A673 (cell line): ENCODE measurements at regions not wholly inside any gene's neighbourhood (a gene's known extent, or its start where the extent isn't known, plus 50 kb on each side); places are given as distances from the start of the nearest gene placed in this dataset.
"Not testable (repeated sequence)": the region's sequence is repeated elsewhere in the genome, so short reads cannot be mapped to it uniquely, and the experiment has no call there.

Experiments used
- BruUV-seq: library from RNA; stranded (reverse); fragments of 400-500 nt; replicated peaks from 2 replicates; lab custom pipeline; 2021; lab: Mats Ljungman, UMichigan
- CTCF ChIA-PET: fragments of 300-600 bp; sonication (Branson Sonifier 250); formaldehyde crosslinking; loops from one replicate; lab custom pipeline; 2022; ENCODE audit warnings: antibody characterized with exemption; lab: Charles Lee
- POLR2A ChIA-PET: fragments of 300-600 bp; sonication (Branson Sonifier 250); formaldehyde crosslinking; loops from one replicate; lab custom pipeline; 2022; ENCODE audit warnings: antibody characterized with exemption; ENCODE audit not compliant: low non-redundant PET; lab: Charles Lee
- DNase-seq: peaks from one replicate; pipeline ENCODE4 v3.0.0-alpha.2; 2015; ENCODE audit warnings: low spot score
- H3K27ac ChIP-seq: fragments of 200-600 bp; sonication (generic); 2 replicates; pipeline ENCODE4 v1.5.1; 2016; ENCODE audit warnings: mixed run types, low read depth, mild to moderate bottlenecking, mixed read lengths, antibody characterized with exemption, low read length; ENCODE audit not compliant: poor library complexity, severe bottlenecking
- H3K27me3 ChIP-seq: fragments of 200-600 bp; sonication (generic); replicated peaks from 2 replicates; pipeline ENCODE4 v1.6.1; 2017; ENCODE audit warnings: mixed run types, low read depth, mild to moderate bottlenecking, mixed read lengths, antibody characterized with exemption, low read length; ENCODE audit not compliant: insufficient read depth, poor library complexity
- H3K36me3 ChIP-seq: fragments of 200-600 bp; sonication (generic); 2 replicates; pipeline ENCODE4 v1.6.1; 2016; ENCODE audit warnings: mixed run types, mild to moderate bottlenecking, mixed read lengths, antibody characterized with exemption, low read length; ENCODE audit not compliant: insufficient read depth, poor library complexity, severe bottlenecking
- H3K4me1 ChIP-seq: fragments of 200-600 bp; sonication (generic); 2 replicates; pipeline ENCODE4 v1.6.1; 2017; ENCODE audit warnings: mixed run types, mild to moderate bottlenecking, mixed read lengths, antibody characterized with exemption, low read length; ENCODE audit not compliant: insufficient read depth, poor library complexity, severe bottlenecking
- H3K4me3 ChIP-seq: fragments of 200-600 bp; sonication (generic); 2 replicates; pipeline ENCODE4 v1.5.1; 2016; ENCODE audit warnings: low read depth, mixed run types, mild to moderate bottlenecking, mixed read lengths, low read length; ENCODE audit not compliant: poor library complexity, severe bottlenecking
- H3K9me3 ChIP-seq: fragments of 200-600 bp; sonication (generic); 2 replicates; pipeline ENCODE4 v1.6.1; 2016; ENCODE audit warnings: mixed run types, low read depth, mild to moderate bottlenecking, mixed read lengths, antibody characterized with exemption, low read length; ENCODE audit not compliant: poor library complexity, severe bottlenecking
- EZH2 ChIP-seq: fragments of 200-600 bp; sonication (generic); IDR thresholded peaks from 2 replicates; pipeline ENCODE4 v1.6.1; 2017; ENCODE audit warnings: borderline replicate concordance, low read depth, mild to moderate bottlenecking, mixed read lengths, antibody characterized with exemption, low read length; ENCODE audit not compliant: poor library complexity, severe bottlenecking
- intact Hi-C: fragments of 100-400 bp; cut with micrococcal nuclease; formaldehyde crosslinking; loops from one replicate; pipeline ENCODE4 v1.10.0; 2022; ENCODE audit not compliant: unreplicated experiment
- TF ChIP-seq, protein P1 (sequence below): fragments of 300-800, 200-600 bp; sonication (generic); conservative IDR thresholded peaks from 2 replicates; pipeline ENCODE4 v1.5.1; 2017; ENCODE audit warnings: low read depth, mild to moderate bottlenecking, antibody characterized with exemption, low read length, moderate library complexity, mixed read lengths

DNA sequence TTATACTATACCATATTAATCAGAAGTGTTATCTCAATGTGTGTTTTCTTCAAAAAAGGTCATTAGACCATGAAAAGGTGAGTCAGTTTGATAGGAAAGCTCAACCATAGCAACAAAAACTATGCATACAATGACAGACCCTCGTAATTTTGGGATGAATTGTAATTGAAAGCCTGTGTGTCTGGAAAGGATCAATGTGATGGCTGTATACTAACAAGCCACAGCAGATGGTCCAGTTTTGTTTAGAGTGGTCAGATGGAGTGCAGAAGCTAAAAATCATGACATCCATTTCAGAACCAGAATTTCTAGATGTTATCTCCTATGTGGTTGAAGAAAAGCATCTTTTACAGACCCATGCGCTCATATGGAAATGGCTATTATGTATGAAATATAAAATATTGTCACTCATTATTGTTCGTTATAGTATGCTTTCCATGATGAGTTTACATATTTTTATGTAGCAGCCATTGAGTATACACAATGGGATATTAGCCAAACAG, 88.3 kb upstream of the CNTNAP2 start:
- no peaks in the 10 kb centered on the region for H3K36me3 ChIP-seq
- POLR2A ChIA-PET: no interaction called here
- no peak overlapping the region for H3K4me3 ChIP-seq
- H3K4me1 ChIP-seq: no peaks in the 10 kb centered on the region
- intact Hi-C loops: no loop called here
- H3K27me3 ChIP-seq: no peaks in the 10 kb centered on the region
- TF ChIP-seq, protein P1, sequence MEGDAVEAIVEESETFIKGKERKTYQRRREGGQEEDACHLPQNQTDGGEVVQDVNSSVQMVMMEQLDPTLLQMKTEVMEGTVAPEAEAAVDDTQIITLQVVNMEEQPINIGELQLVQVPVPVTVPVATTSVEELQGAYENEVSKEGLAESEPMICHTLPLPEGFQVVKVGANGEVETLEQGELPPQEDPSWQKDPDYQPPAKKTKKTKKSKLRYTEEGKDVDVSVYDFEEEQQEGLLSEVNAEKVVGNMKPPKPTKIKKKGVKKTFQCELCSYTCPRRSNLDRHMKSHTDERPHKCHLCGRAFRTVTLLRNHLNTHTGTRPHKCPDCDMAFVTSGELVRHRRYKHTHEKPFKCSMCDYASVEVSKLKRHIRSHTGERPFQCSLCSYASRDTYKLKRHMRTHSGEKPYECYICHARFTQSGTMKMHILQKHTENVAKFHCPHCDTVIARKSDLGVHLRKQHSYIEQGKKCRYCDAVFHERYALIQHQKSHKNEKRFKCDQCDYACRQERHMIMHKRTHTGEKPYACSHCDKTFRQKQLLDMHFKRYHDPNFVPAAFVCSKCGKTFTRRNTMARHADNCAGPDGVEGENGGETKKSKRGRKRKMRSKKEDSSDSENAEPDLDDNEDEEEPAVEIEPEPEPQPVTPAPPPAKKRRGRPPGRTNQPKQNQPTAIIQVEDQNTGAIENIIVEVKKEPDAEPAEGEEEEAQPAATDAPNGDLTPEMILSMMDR: no peak
- no peak for TF ChIP-seq EZH2
- CTCF ChIA-PET: no interaction called here
- DNase-seq: no peak
- H3K9me3 ChIP-seq: peaks cover 8% of the 10 kb centered on the region
- no peak overlapping the region for H3K27ac ChIP-seq
- BruUV-seq: no TSS peak

DNA sequence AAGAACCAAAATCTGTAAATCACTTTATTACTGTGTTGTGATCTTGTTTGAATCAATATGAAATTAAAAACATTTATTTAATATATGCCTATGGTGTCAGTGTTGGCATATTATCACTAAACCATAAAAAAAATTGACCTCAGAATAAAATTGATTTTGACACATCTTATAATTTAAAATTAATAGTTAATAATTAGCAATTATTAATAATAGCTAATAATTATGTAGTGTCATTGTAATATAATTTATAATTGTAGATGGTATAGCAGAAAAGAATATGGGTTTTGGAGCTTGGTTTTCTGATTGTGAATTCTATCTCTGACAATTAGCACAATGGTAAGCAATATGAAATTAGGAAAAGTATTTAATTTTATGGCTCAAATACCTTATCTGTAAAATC, 89.4 kb upstream of the CNTNAP2 start:
- BruUV-seq: no TSS peak
- H3K27me3 ChIP-seq: no peaks in the 10 kb centered on the region
- intact Hi-C loops: no loop called here
- no peaks in the 10 kb centered on the region for H3K4me1 ChIP-seq
- no peak overlapping the region for H3K4me3 ChIP-seq
- no peaks in the 10 kb centered on the region for H3K36me3 ChIP-seq
- CTCF ChIA-PET: no interaction called here
- POLR2A ChIA-PET: no interaction called here
- no peak for DNase-seq
- TF ChIP-seq, protein P1: no peak
- TF ChIP-seq EZH2: no peak
- no peak overlapping the region for H3K27ac ChIP-seq
- peaks cover 8% of the 10 kb centered on the region for H3K9me3 ChIP-seq

DNA sequence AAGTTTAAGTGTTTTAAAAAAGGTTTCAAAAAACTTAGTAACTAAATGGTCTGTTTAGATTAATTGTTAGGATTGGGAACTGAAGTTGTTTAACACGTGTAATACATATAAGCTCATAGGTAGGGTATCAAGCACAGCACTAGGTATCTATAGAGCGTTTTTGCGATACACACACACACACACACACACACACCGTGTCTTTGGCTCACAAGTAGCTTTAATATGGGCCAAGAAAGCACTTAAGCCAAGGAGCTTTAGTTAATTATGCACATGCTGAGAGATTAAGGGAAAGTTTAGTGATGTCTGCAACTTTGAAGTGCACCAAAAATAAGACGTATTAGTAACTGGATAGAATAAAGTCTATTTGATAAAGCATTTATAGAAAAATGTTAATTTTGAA, 93.8 kb upstream of the CNTNAP2 start:
- Histone ChIP-seq H3K4me3 (no peak overlapping the region), H3K4me1 (no peaks in the 10 kb centered on the region), H3K36me3 (no peaks in the 10 kb centered on the region), H3K27ac (no peak overlapping the region), H3K27me3 (no peaks in the 10 kb centered on the region), H3K9me3 (peaks cover 11% of the 10 kb centered on the region)
- no TSS peak for BruUV-seq
- DNase-seq: peak; percentile 17
- CTCF ChIA-PET: no interaction called here
- intact Hi-C loops: no loop called here
- no peak for TF ChIP-seq EZH2
- TF ChIP-seq, protein P1: no peak
- POLR2A ChIA-PET: no interaction called here

DNA sequence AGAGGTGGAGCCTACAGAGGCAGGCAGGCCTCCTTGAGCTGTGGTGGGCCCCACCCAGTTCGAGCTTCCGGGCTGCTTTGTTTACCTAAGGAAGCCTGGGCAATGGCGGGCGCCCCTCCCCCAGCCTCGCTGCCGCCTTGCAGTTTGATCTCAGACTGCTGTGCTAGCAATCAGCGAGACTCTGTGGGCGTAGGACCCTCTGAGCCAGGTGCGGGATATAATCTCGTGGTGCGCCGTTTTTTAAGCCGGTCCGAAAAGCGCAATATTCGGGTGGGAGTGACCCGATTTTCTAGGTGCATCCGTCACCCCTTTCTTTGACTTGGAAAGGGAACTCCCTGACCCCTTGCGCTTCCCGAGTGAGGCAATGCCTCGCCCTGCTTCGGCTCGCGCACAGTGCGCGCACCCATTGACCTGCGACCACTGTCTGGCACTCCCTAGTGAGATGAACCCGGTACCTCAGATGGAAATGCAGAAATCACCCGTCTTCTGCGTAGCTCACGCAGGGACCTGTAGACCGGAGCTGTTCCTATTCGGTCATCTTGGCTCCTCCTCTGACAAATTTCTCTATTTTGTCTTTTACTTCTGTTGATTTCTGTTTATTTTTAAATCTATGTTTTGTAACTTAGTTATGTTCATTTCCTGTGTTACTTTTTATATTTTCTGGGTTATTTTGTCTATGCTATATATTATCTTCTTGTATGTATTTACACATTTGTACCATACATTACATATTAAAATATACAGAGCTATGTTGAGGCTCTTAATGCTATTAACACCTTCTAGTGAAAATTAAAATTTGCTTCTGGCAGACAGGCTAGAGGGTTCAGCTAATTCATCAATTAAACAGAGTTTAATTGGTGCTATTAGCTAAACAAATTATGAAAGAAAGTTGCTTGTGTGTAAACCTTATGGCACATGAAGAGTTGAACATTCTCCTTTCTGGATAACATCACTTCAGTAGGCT, 97.3 kb upstream of the CNTNAP2 start:
- H3K9me3 ChIP-seq, BruUV-seq, intact Hi-C loops, H3K27me3 ChIP-seq, H3K4me1 ChIP-seq, DNase-seq, H3K36me3 ChIP-seq, H3K4me3 ChIP-seq, CTCF ChIA-PET, POLR2A ChIA-PET, H3K27ac ChIP-seq: not testable (repeated sequence)

DNA sequence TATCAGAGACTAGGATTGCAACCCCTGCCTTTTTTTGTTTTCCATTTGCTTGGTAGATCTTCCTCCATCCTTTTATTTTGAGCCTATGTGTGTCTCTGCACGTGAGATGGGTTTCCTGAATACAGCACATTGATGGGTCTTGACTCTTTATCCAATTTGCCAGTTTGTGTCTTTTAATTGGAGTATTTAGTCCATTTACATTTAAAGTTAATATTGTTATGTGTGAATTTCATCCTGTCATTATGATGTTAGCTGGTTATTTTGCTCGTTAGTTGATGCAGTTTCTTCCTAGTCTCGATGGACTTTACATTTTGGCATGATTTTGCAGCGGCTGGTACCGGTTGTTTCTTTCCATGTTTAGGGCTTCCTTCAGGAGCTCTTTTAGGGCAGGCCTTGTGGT, 99.2 kb upstream of the CNTNAP2 start:
- H3K36me3 ChIP-seq, POLR2A ChIA-PET, DNase-seq, H3K27me3 ChIP-seq, BruUV-seq, H3K4me3 ChIP-seq, H3K4me1 ChIP-seq, H3K27ac ChIP-seq, CTCF ChIA-PET, H3K9me3 ChIP-seq, intact Hi-C loops: not testable (repeated sequence)
